ENCODE measurements at regions not wholly inside any gene's neighbourhood (a gene's known extent, or its start where the extent isn't known, plus 50 kb on each side); places are given as distances from the start of the nearest gene placed in this dataset.

DNA sequence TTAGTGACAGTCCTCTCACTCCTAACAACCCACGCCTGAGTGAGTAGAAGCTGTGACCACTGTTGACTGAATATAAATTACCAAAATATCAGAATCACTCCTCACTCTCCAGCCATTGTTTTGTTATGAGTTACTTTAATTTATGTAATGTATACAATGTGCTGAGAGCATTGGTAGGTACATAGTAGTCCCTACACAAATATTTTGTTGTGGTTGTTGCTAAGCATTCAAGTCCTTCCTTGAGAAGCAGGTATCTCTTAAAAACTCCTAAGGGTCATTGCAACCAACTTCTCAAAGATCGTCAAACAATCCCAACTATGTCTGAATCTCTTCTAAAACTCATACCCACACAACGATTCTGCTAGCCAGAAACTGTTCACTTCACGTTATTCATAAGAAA is 476.8 kb upstream of the TNP1 start:
- TF ChIP-seq, protein P1, sequence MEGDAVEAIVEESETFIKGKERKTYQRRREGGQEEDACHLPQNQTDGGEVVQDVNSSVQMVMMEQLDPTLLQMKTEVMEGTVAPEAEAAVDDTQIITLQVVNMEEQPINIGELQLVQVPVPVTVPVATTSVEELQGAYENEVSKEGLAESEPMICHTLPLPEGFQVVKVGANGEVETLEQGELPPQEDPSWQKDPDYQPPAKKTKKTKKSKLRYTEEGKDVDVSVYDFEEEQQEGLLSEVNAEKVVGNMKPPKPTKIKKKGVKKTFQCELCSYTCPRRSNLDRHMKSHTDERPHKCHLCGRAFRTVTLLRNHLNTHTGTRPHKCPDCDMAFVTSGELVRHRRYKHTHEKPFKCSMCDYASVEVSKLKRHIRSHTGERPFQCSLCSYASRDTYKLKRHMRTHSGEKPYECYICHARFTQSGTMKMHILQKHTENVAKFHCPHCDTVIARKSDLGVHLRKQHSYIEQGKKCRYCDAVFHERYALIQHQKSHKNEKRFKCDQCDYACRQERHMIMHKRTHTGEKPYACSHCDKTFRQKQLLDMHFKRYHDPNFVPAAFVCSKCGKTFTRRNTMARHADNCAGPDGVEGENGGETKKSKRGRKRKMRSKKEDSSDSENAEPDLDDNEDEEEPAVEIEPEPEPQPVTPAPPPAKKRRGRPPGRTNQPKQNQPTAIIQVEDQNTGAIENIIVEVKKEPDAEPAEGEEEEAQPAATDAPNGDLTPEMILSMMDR (IDR thresholded peaks at IDR 0.05): no peak
- TF ChIP-seq ZFX (IDR thresholded peaks at IDR 0.05; ENCODE audit: borderline replicate concordance): no peak
- no peak overlapping the region for H3K27ac ChIP-seq

- no peak overlapping the region for H3K27ac ChIP-seq
- TF ChIP-seq, protein P1 (IDR thresholded peaks at IDR 0.05): no peak
- TF ChIP-seq ZFX (IDR thresholded peaks at IDR 0.05; ENCODE audit: borderline replicate concordance): no peak
Measured at GRCh38 chr2:217335341-217335966, 475.6 kb upstream of the TNP1 start.

DNA sequence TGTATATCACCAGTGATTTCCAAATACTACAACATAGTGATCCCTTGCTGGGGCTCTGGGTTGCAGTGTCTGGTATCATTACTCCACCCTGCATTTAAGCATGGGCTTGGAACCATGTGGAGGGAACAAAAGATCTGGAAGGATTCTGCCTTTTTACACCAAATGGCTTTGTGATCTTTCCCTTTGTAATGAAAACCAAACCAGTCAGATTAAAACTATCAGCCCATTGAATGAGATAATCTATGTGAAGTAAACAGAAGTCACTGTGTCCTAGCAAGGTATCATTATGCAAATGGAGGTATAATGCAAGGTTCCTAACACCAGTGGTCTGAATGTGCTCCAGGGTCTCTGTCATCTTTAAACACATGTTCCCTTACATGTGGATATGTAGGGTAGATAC is 474.7 kb upstream of the TNP1 start:
- TF ChIP-seq, protein P1 (IDR thresholded peaks at IDR 0.05): no peak
- TF ChIP-seq ZFX (IDR thresholded peaks at IDR 0.05; ENCODE audit: borderline replicate concordance): no peak

GRCh38 chr2:217332866-217333265 is 473.0 kb upstream of the TNP1 start:
- TF ChIP-seq, protein P1 (IDR thresholded peaks at IDR 0.05): no peak
- no peak for TF ChIP-seq ZFX (IDR thresholded peaks at IDR 0.05; ENCODE audit: borderline replicate concordance)
- no peak overlapping the region for H3K27ac ChIP-seq

More for the DNA sequence above, 474.7 kb upstream of the TNP1 start:
- no peak overlapping the region for H3K27ac ChIP-seq

GRCh38 chr2:217332417-217332791 is 472.5 kb upstream of the TNP1 start:
- no peak for TF ChIP-seq ZFX (IDR thresholded peaks at IDR 0.05; ENCODE audit: borderline replicate concordance)
- TF ChIP-seq, protein P1 (IDR thresholded peaks at IDR 0.05): no peak
- H3K27ac ChIP-seq: no peak overlapping the region

DNA sequence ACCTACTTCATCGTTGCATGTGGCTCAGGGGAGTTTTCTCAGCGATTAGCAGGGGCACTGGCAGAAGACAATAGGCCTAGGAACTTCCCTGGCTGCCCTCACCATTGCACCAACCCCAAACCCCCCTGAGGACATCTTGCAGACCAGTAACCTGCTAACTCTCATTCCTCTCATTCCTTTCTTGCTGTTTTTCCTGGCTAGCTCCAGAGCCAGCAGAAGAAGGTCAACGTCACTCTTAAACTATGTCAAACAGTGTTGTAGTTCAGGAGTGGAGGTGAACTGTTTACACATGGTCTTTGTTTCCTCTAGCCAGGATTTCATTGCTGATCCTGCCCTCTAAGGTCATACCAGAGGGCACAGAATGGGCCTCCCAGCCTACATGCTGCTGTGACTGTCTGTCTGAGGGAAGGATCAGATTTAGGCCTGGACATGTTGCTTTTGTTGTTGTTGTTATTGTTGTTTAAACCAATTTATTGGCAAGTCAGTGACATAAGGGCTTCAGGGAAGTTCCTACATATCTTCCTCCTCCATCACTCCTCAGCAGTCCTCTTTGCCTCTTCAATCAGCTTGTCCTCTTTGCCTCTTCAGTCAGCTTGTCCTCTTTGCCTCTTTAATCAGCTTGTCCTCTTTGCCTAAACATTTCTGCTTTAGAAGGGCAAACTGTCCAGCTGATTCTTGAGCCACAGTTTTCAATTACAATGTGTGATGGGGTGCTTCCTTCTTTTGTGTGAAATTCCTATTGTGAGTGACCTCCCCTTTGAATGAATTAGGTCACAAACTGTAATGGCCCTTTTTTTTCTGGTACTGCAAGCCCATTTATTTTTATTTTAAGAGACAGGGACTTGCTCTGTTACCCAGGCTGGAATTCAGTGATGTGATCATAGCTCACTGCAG is 471.9 kb upstream of the TNP1 start:
- TF ChIP-seq, protein P1 (IDR thresholded peaks at IDR 0.05): no peak
- no peak for TF ChIP-seq ZFX (IDR thresholded peaks at IDR 0.05; ENCODE audit: borderline replicate concordance)
- H3K27ac ChIP-seq: no peak overlapping the region

- TF ChIP-seq ZFX (IDR thresholded peaks at IDR 0.05; ENCODE audit: borderline replicate concordance): no peak
- TF ChIP-seq, protein P1 (IDR thresholded peaks at IDR 0.05): no peak
- no peak overlapping the region for H3K27ac ChIP-seq
Measured at GRCh38 chr2:217330647-217331046, 470.8 kb upstream of the TNP1 start.
